B cell (primary cell): ENCODE measurements at regions not wholly inside any gene's neighbourhood (a gene's known extent, or its start where the extent isn't known, plus 50 kb on each side); places are given as distances from the start of the nearest gene placed in this dataset.

Experiments
- ATAC-seq: fragments of 200-7000 bp; cut with Tn5 transposase; one replicate; pipeline ENCODE4 v1.10.0; 2021; ENCODE audit warnings: low read depth, mild to moderate bottlenecking, moderate number of reproducible peaks, moderate library complexity
- CTCF ChIA-PET: fragments of 350-600 bp; sonication (Branson Sonifier 250); formaldehyde crosslinking; loops from one replicate; lab custom pipeline; 2021; ENCODE audit warnings: antibody characterized with exemption, inconsistent platforms; lab: Charles Lee
- POLR2A ChIA-PET: fragments of 350-600 bp; sonication (Branson Sonifier 250); formaldehyde crosslinking; loops from one replicate; lab custom pipeline; 2021; ENCODE audit warnings: antibody characterized with exemption; lab: Charles Lee
- DNase-seq: peaks from one replicate; pipeline ENCODE4 v3.0.0; 2013
- H2AFZ ChIP-seq: 2 replicates; pipeline ENCODE4 v1.6.1; 2012; ENCODE audit warnings: mild to moderate bottlenecking, low read depth, low read length; ENCODE audit not compliant: insufficient read depth, poor library complexity, severe bottlenecking
- H3K27ac ChIP-seq, 2 donors: 1 replicate in 1 of 2; 2 replicates in 1 of 2; pipeline ENCODE4 v1.5.1; 2012 to 2013; ENCODE audit warnings: low read length in 2 of 2, mild to moderate bottlenecking in 2 of 2, moderate library complexity in 1 of 2
- H3K27me3 ChIP-seq, 4 experiments: fragments of 200-600 bp in 1 of 4; sonication (generic) in 1 of 4; replicated peaks in 1 of 4; 1 replicate in 2 of 4; 2 replicates in 2 of 4; pipeline versions ENCODE4 v1.6.1 to v1.7.0; 2013 to 2016; ENCODE audit warnings: low read length in 3 of 4, mild to moderate bottlenecking in 2 of 4, mixed read lengths in 1 of 4, moderate library complexity in 1 of 4; ENCODE audit not compliant: insufficient read depth in 4 of 4, control insufficient read depth in 3 of 4; ENCODE audit errors: control extremely low read depth in 1 of 4
- H3K36me3 ChIP-seq, 2 experiments: replicated peaks in 1 of 2; 1 replicate in 1 of 2; 2 replicates in 1 of 2; pipeline versions ENCODE4 v1.6.1 to v1.7.1; 2013; ENCODE audit warnings: low read length in 1 of 2; ENCODE audit not compliant: insufficient read depth in 2 of 2, control insufficient read depth in 1 of 2; ENCODE audit errors: control extremely low read depth in 1 of 2, extremely low read depth in 1 of 2
- H3K4me1 ChIP-seq, 2 donors: fragments of 200-600 bp in 1 of 2; sonication (generic) in 1 of 2; 1 replicate in 1 of 2; 2 replicates in 1 of 2; pipeline versions ENCODE4 v1.5.1 to v1.6.1; 2013 to 2017; ENCODE audit warnings: low read length in 2 of 2; ENCODE audit not compliant: control insufficient read depth in 2 of 2, insufficient read depth in 2 of 2
- H3K4me2 ChIP-seq: replicated peaks from 2 replicates; pipeline ENCODE3; 2012; ENCODE audit warnings: mild to moderate bottlenecking, low read depth, low read length; ENCODE audit not compliant: poor library complexity, severe bottlenecking
- H3K4me3 ChIP-seq, 5 experiments: fragments of 200-600 bp in 1 of 5; sonication (generic) in 1 of 5; 1 replicate in 3 of 5; 2 replicates in 2 of 5; pipeline versions ENCODE4 v1.5.1 to v1.7.0; 2011 to 2016; ENCODE audit warnings: low read length in 4 of 5, mild to moderate bottlenecking in 4 of 5, low read depth in 2 of 5, control low read depth in 1 of 5, moderate library complexity in 1 of 5; ENCODE audit not compliant: insufficient read depth in 1 of 5; ENCODE audit errors: control extremely low read depth in 1 of 5, extremely low read depth in 1 of 5
- H3K79me2 ChIP-seq: fragments of 200-600 bp; sonication (generic); one replicate; pipeline ENCODE4 v1.6.0; 2016; ENCODE audit warnings: low read length; ENCODE audit not compliant: control insufficient read depth, insufficient read depth
- H3K9ac ChIP-seq: fragments of 200-600 bp; sonication (generic); 2 replicates; pipeline ENCODE4 v1.6.1; 2017; ENCODE audit warnings: mild to moderate bottlenecking, low read length, moderate library complexity
- H3K9me3 ChIP-seq, 3 donors: one replicate each; pipeline versions ENCODE4 v1.6.1 to v1.7.1; 2013; ENCODE audit warnings: low read length in 2 of 3; ENCODE audit not compliant: control insufficient read depth in 2 of 3, insufficient read depth in 1 of 3; ENCODE audit errors: control extremely low read depth in 1 of 3
- H4K20me1 ChIP-seq: 2 replicates; pipeline ENCODE4 v1.6.0; 2012; ENCODE audit warnings: mild to moderate bottlenecking, low read length; ENCODE audit not compliant: insufficient read depth, control insufficient read depth, poor library complexity, severe bottlenecking
- H3K27ac Mint-ChIP-seq: one replicate; pipeline ENCODE4 v1.8.0; 2021; ENCODE audit warnings: mixed read lengths
- H3K27me3 Mint-ChIP-seq: one replicate; pipeline ENCODE4 v1.8.0; 2021; ENCODE audit warnings: mixed read lengths
- H3K4me1 Mint-ChIP-seq: one replicate; pipeline ENCODE4 v1.8.0; 2021; ENCODE audit warnings: mixed read lengths
- H3K4me3 Mint-ChIP-seq: one replicate; pipeline ENCODE4 v1.8.0; 2021; ENCODE audit warnings: mixed read lengths
- H3K9me3 Mint-ChIP-seq: one replicate; pipeline ENCODE4 v1.8.0; 2022; ENCODE audit warnings: mixed read lengths; ENCODE audit not compliant: insufficient read depth
- CTCF ChIP-seq: fragments of 200-600 bp; IDR thresholded peaks from one replicate; pipeline ENCODE4 v1.8.0; 2022; ENCODE audit warnings: antibody characterized with exemption, mild to moderate bottlenecking
- EZH2 ChIP-seq: IDR thresholded peaks from 2 replicates; pipeline ENCODE4 v1.6.1; 2012; ENCODE audit warnings: borderline replicate concordance, low read depth, mild to moderate bottlenecking, moderate library complexity, low read length; ENCODE audit not compliant: insufficient read depth, poor library complexity, severe bottlenecking
- WGBS: methylation state at CpG from one replicate; pipeline ENCODE4 v1.1.5; 2013; ENCODE audit warnings: missing lambda C conversion rate; ENCODE audit not compliant: insufficient coverage; 5-methylcytosine and 5-hydroxymethylcytosine counted together
- intact Hi-C: fragments of 100-400 bp; cut with micrococcal nuclease; formaldehyde crosslinking; loops from one replicate; pipeline ENCODE4 v1.10.0; 2022

DNA sequence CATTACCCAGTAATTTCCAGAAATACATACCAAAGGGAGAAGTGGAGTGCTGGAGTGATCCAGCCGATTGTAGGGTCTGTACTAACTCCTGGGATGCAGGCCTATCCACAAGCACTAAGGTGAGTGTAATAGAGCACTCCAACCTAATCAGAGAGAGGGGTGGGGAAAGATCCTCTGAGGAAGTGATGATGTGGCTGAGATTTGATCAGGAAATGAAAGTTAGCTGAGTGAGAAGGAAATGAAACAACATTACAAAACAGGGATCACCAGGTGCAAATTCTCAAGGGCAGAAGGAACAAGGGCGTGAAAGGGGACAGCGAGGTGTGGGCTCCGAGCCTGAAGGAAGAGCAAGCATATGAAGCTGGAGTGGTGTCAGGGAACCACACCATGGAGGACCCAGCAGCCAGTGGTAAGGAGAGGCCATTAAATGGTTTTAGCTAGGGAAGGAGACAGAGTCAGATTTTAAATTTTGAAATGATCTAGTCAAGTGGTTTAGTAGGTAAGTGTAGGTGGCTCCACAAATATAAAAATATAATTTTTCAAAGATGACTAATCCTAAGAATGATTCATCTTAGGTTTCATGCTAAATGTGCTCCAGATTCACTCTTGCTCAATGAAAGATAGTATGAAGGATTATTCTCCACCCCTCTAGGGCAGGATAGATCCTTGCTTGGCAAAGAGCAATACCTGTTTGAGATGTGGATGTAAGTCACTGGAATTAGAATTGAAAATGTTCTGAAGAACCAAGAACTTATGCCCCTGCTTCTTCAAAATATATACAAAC lies 348.7 kb downstream of the TBL1XR1 start:
- Histone ChIP-seq H2AFZ (no peak overlapping the region), H3K27ac (no peak overlapping the region), H3K4me3 (no peak overlapping the region), H3K4me1 (no peaks in the 10 kb centered on the region), H3K9ac (no peak overlapping the region), H3K9me3 (no peaks in the 10 kb centered on the region), H3K36me3 (no peaks in the 10 kb centered on the region), H4K20me1 (no peaks in the 10 kb centered on the region), H3K79me2 (no peaks in the 10 kb centered on the region), H3K27me3 (no peaks in the 10 kb centered on the region), H3K4me2 (no peak overlapping the region)
- no peaks in the 10 kb centered on the region for H3K4me1 Mint-ChIP-seq
- ATAC-seq (no peak), DNase-seq (no peak)
- no peaks in the 10 kb centered on the region for H3K9me3 Mint-ChIP-seq
- 82% methylated on average over 3 of the region's 4 CpGs for WGBS
- TF ChIP-seq CTCF (no peak), EZH2 (no peak)
- peaks cover 1% of the 10 kb centered on the region for H3K27me3 Mint-ChIP-seq
- intact Hi-C loops = no loop called here
- ChIA-PET POLR2A (no interaction called here), CTCF (no interaction called here)
- H3K4me3 Mint-ChIP-seq = no peak overlapping the region
- H3K27ac Mint-ChIP-seq = no peak overlapping the region

- Mint-ChIP-seq H3K27me3 (peaks cover 4% of the 10 kb centered on the region), H3K4me3 (no peak overlapping the region), H3K9me3 (no peaks in the 10 kb centered on the region), H3K4me1 (no peaks in the 10 kb centered on the region), H3K27ac (no peak overlapping the region)
- no peak overlapping the region for H3K4me2 ChIP-seq
- ATAC-seq (no peak), DNase-seq (no peak)
- intact Hi-C loops = no loop called here
- ChIA-PET POLR2A (no interaction called here), CTCF (no interaction called here)
- H3K79me2 ChIP-seq = no peaks in the 10 kb centered on the region
- H3K9me3 ChIP-seq = no peaks in the 10 kb centered on the region
- no peak overlapping the region for H2AFZ ChIP-seq
- TF ChIP-seq EZH2 = no peak
- no peak for TF ChIP-seq CTCF
- no peak overlapping the region for H3K27ac ChIP-seq
- H3K4me1 ChIP-seq = no peaks in the 10 kb centered on the region
- no peaks in the 10 kb centered on the region for H3K36me3 ChIP-seq
- no peak overlapping the region for H3K9ac ChIP-seq
- WGBS = 75% methylated on average over 1 of the region's 2 CpGs
- H4K20me1 ChIP-seq = no peaks in the 10 kb centered on the region
- H3K4me3 ChIP-seq = no peak overlapping the region
- no peaks in the 10 kb centered on the region for H3K27me3 ChIP-seq
Observed at GRCh38 chr3:176842914-176843313, 354.4 kb downstream of the TBL1XR1 start.
